K562 (cell line): ENCODE measurements at regions not wholly inside any gene's neighbourhood (a gene's known extent, or its start where the extent isn't known, plus 50 kb on each side); places are given as distances from the start of the nearest gene placed in this dataset.

ENCODE experiments used
- ATAC-seq: fragments of 200-7000 bp; cut with Tn5 transposase; 3 replicates; pipeline ENCODE4 v1.9.1; 2020; ENCODE audit warnings: moderate library complexity
- BruUV-seq: library from RNA; stranded (reverse); fragments of 400-500 nt; replicated peaks from 2 replicates; lab custom pipeline; 2021; lab: Mats Ljungman, UMichigan
- CTCF ChIA-PET: fragments of 300-600 bp; formaldehyde crosslinking; extraction: SDS; loops from one replicate; lab custom pipeline; 2021; ENCODE audit warnings: low intra/inter-chr PET ratio; lab: Yijun Ruan, JAX
- POLR2A ChIA-PET: fragments of 300-600, 350-650 bp; sonication (Branson Sonifier 250); formaldehyde crosslinking; extraction: SDS; loops from one replicate; lab custom pipeline; 2021; ENCODE audit warnings: antibody characterized with exemption, inconsistent platforms; lab: Yijun Ruan, JAX
- DNase-seq, 4 experiments: peaks; one replicate each; pipeline versions ENCODE4 v3.0.0 to v3.0.0-alpha.2; 2011 to 2018; ENCODE audit warnings: low spot score in 3 of 4, mixed read lengths in 3 of 4; ENCODE audit errors: extremely low read depth in 1 of 4
- FAIRE-seq: peaks from 2 replicates; lab custom pipeline; 2011; peaks lifted over from hg19 to GRCh38; lab: Jason Lieb, UNC
- H2AFZ ChIP-seq: 2 replicates; pipeline ENCODE4 v1.6.0; 2011; ENCODE audit warnings: low read depth, low read length, control low read depth, inconsistent platforms
- H3K27ac ChIP-seq: fragments of 200-600 bp; 3 replicates; pipeline ENCODE4 v1.8.0; 2011; ENCODE audit warnings: low read depth, mild to moderate bottlenecking, control low read depth, inconsistent platforms, low read length, moderate library complexity, mixed read lengths; ENCODE audit errors: extremely low read depth
- H3K27me3 ChIP-seq, 2 experiments: fragments of 300-600 bp in 1 of 2; 2 replicates in 1 of 2; 3 replicates in 1 of 2; pipeline versions ENCODE4 v1.6.0 to v1.8.0; 2011; ENCODE audit warnings: inconsistent platforms in 2 of 2, low read length in 2 of 2, mild to moderate bottlenecking in 1 of 2, mixed read lengths in 1 of 2, moderate library complexity in 1 of 2; ENCODE audit not compliant: control insufficient read depth in 2 of 2, insufficient read depth in 2 of 2
- H3K36me3 ChIP-seq: fragments of 300-600 bp; 3 replicates; pipeline ENCODE4 v1.8.0; 2011; ENCODE audit warnings: mild to moderate bottlenecking, low read length, inconsistent platforms; ENCODE audit not compliant: control insufficient read depth, insufficient read depth
- H3K4me1 ChIP-seq, 2 experiments: fragments of 200-600 bp in 1 of 2; replicated peaks in 1 of 2; 2 replicates in 1 of 2; 3 replicates in 1 of 2; pipeline versions ENCODE4 v1.5.1 to v1.8.0; 2011; ENCODE audit warnings: inconsistent platforms in 2 of 2, low read length in 2 of 2, mild to moderate bottlenecking in 1 of 2, mixed read lengths in 1 of 2, moderate library complexity in 1 of 2; ENCODE audit not compliant: control insufficient read depth in 2 of 2, insufficient read depth in 2 of 2
- H3K4me2 ChIP-seq: 2 replicates; pipeline ENCODE4 v1.6.1; 2011; ENCODE audit warnings: low read length, control low read depth, inconsistent platforms, mixed read lengths; ENCODE audit not compliant: insufficient read depth
- H3K4me3 ChIP-seq: fragments of 200-600 bp; sonication (generic), shearing (Covaris generic); 2 replicates; pipeline ENCODE4 v1.5.1; 2016; ENCODE audit warnings: control low read depth, inconsistent platforms
- H3K79me2 ChIP-seq: fragments of 200-600 bp; 3 replicates; pipeline ENCODE4 v1.8.0; 2011; ENCODE audit warnings: low read length, inconsistent platforms; ENCODE audit not compliant: control insufficient read depth, insufficient read depth
- H3K9ac ChIP-seq, 2 experiments: 2 replicates each; pipeline versions ENCODE4 v1.6.0 to v1.6.1; 2011; ENCODE audit warnings: low read depth in 2 of 2, low read length in 2 of 2, control low read depth in 1 of 2, inconsistent platforms in 1 of 2, mild to moderate bottlenecking in 1 of 2, mixed read lengths in 1 of 2; ENCODE audit not compliant: insufficient read depth in 1 of 2
- H3K9me1 ChIP-seq: one replicate; pipeline ENCODE4 v1.6.0; 2011; ENCODE audit warnings: inconsistent platforms, mild to moderate bottlenecking, low read length, moderate library complexity; ENCODE audit not compliant: control insufficient read depth, insufficient read depth
- H3K9me3 ChIP-seq: replicated peaks from 2 replicates; pipeline ENCODE4 v1.5.1; 2011; ENCODE audit warnings: low read depth, low read length, inconsistent platforms; ENCODE audit not compliant: control insufficient read depth, insufficient read depth
- H4K20me1 ChIP-seq: replicated peaks from 2 replicates; pipeline ENCODE4 v1.6.1; 2011; ENCODE audit warnings: low read length, inconsistent platforms, mixed read lengths; ENCODE audit not compliant: control insufficient read depth, insufficient read depth
- AFF4 ChIP-seq: sonication (generic); formaldehyde crosslinking; IDR thresholded peaks from 2 replicates; pipeline ENCODE4 v1.8.0; 2023; ENCODE audit warnings: mild to moderate bottlenecking, missing genetic modification reagents
- CLOCK ChIP-seq: fragments of 250-450 bp; sonication (Bioruptor Pico); IDR thresholded peaks from 2 replicates; pipeline ENCODE4 v1.4.0; 2020; ENCODE audit warnings: mild to moderate bottlenecking, moderate library complexity, borderline replicate concordance
- CREBBP ChIP-seq: IDR thresholded peaks from one replicate; pipeline ENCODE4 v1.6.1; 2012; ENCODE audit warnings: low read depth, mild to moderate bottlenecking, control low read depth, inconsistent platforms, low read length
- HNRNPK ChIP-seq: fragments of 200-400 bp; formaldehyde crosslinking; IDR thresholded peaks from one replicate; pipeline ENCODE4 v1.6.1; 2018; ENCODE audit warnings: mild to moderate bottlenecking, low read depth, low read length; ENCODE audit not compliant: poor library complexity, severe bottlenecking
- JUND ChIP-seq, 2 experiments: IDR thresholded peaks; 2 replicates in 1 of 2; 3 replicates in 1 of 2; pipeline ENCODE4 v1.6.1; 2011; ENCODE audit warnings: borderline replicate concordance in 2 of 2, low read depth in 2 of 2, low read length in 2 of 2, improper control_type of control experiment in 1 of 2, missing biosample characterization in 1 of 2, missing genetic modification characterization in 1 of 2, missing genetic modification reagents in 1 of 2
- KHSRP ChIP-seq: fragments of 450-650 bp; IDR thresholded peaks from 2 replicates; pipeline ENCODE4 v1.6.1; 2017
- SIX5 ChIP-seq, 2 experiments: IDR thresholded peaks; 2 replicates each; pipeline ENCODE4 v1.6.1; 2011; ENCODE audit warnings: low read length in 2 of 2, borderline replicate concordance in 1 of 2, low read depth in 1 of 2, mild to moderate bottlenecking in 1 of 2, moderate library complexity in 1 of 2; ENCODE audit not compliant: insufficient read depth in 1 of 2
- SRSF7 ChIP-seq: fragments of 200-400 bp; formaldehyde crosslinking; optimal IDR thresholded peaks from 2 replicates; pipeline ENCODE3; 2017; ENCODE audit warnings: mild to moderate bottlenecking, low read depth, low read length
- TCF7 ChIP-seq: sonication (generic); IDR thresholded peaks from 2 replicates; pipeline ENCODE4 v1.6.1; 2016; ENCODE audit warnings: antibody characterized with exemption, borderline replicate concordance
- ZNF436 ChIP-seq: fragments of 250-450, 450-650 bp; sonication (Bioruptor Pico); formaldehyde crosslinking; IDR thresholded peaks from 2 replicates; pipeline ENCODE4 v1.7.0; 2020; ENCODE audit warnings: mild to moderate bottlenecking
- WGBS: fragments of 100-300 bp; shearing (Covaris generic); methylation state at CpG from one replicate; pipeline ENCODE4 v1.1.6; 2016; ENCODE audit warnings: low coverage, mixed read lengths; ENCODE audit not compliant: insufficient coverage; ENCODE audit errors: missing lambda C conversion rate; 5-methylcytosine and 5-hydroxymethylcytosine counted together
- in situ Hi-C: fragments of 300-500 bp; cut with MboI; formaldehyde crosslinking; loops from 4 replicates; pipeline ENCODE4 v1.15.0; 2018; ENCODE audit warnings: inconsistent platforms, mixed read lengths
- intact Hi-C: fragments of 100-400 bp; cut with micrococcal nuclease; formaldehyde crosslinking; loops from 2 replicates; pipeline ENCODE4 v1.14.2; 2022
- TF ChIP-seq, protein P1 (sequence below), 3 experiments: fragments of 200-800 bp in 1 of 3; sonication (Bioruptor generic) in 1 of 3; sonication (generic) in 1 of 3; formaldehyde crosslinking in 1 of 3; IDR thresholded peaks; 2 replicates each; pipeline versions ENCODE4 v1.6.1 to v1.8.0; 2016 to 2022; ENCODE audit warnings: mild to moderate bottlenecking in 2 of 3, missing compliant biosample characterization in 2 of 3, missing genetic modification characterization in 2 of 3, missing genetic modification reagents in 1 of 3

GRCh38 chr2:70357684-70358071 is 55.8 kb upstream of the FAM136A start:
- Histone ChIP-seq H4K20me1 (no peaks in the 10 kb centered on the region), H3K4me1 (no peaks in the 10 kb centered on the region), H3K9me1 (no peaks in the 10 kb centered on the region), H3K79me2 (no peaks in the 10 kb centered on the region), H3K4me3 (no peak overlapping the region), H2AFZ (no peak overlapping the region), H3K27me3 (peaks cover 3% of the 10 kb centered on the region in 2 experiments; a peak in 3 of 5 replicates), H3K27ac (no peak overlapping the region), H3K36me3 (no peaks in the 10 kb centered on the region), H3K9me3 (no peaks in the 10 kb centered on the region), H3K4me2 (no peak overlapping the region)
- no TSS peak for BruUV-seq
- DNase-seq, result no peak
- ChIA-PET POLR2A (no interaction called here), CTCF (no interaction called here)
- in situ Hi-C loops, result no loop called here
- 2% methylated on average over 6 of the region's 6 CpGs for WGBS
- TF ChIP-seq SRSF7 (no peak), ZNF436 (CRISPR knock-in tag) (no peak), KHSRP (no peak), CLOCK (no peak), TCF7 (no peak), HNRNPK (no peak), JUND (IDR thresholded peaks at IDR 0.05; ENCODE audit: borderline replicate concordance, low read depth, low read length) (no peak), JUND (tag; IDR thresholded peaks at IDR 0.05; ENCODE audit: borderline replicate concordance, low read depth, low read length) (no peak), CREBBP (no peak), SIX5 (IDR thresholded peaks at IDR 0.05; ENCODE audit: borderline replicate concordance in 1 of 2, insufficient read depth in 1 of 2, low read depth in 1 of 2, low read length in 2 of 2) (no peak), AFF4 (CRISPR knock-in tag) (no peak)
- TF ChIP-seq, protein P1, sequence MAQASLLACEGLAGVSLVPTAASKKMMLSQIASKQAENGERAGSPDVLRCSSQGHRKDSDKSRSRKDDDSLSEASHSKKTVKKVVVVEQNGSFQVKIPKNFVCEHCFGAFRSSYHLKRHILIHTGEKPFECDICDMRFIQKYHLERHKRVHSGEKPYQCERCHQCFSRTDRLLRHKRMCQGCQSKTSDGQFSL (CRISPR knock-in tag; IDR thresholded peaks at IDR 0.05), result no peak
- TF ChIP-seq, protein P1 (tag; IDR thresholded peaks at IDR 0.05), result no peak
- TF ChIP-seq, all 486 proteins: peak for 0
- intact Hi-C loops, result no loop called here
- FAIRE-seq, result no peak
- no peak overlapping the region for H3K9ac ChIP-seq
- no peak for ATAC-seq
